K562 (cell line): ENCODE measurements at regions not wholly inside any gene's neighbourhood (a gene's known extent, or its start where the extent isn't known, plus 50 kb on each side); places are given as distances from the start of the nearest gene placed in this dataset.

Source experiments
- ATAC-seq: fragments of 200-7000 bp; cut with Tn5 transposase; 3 replicates; pipeline ENCODE4 v1.9.1; 2020; ENCODE audit warnings: moderate library complexity
- BruUV-seq: library from RNA; stranded (reverse); fragments of 400-500 nt; replicated peaks from 2 replicates; lab custom pipeline; 2021; lab: Mats Ljungman, UMichigan
- CTCF ChIA-PET: fragments of 300-600 bp; formaldehyde crosslinking; extraction: SDS; loops from one replicate; lab custom pipeline; 2021; ENCODE audit warnings: low intra/inter-chr PET ratio; lab: Yijun Ruan, JAX
- POLR2A ChIA-PET: fragments of 300-600, 350-650 bp; sonication (Branson Sonifier 250); formaldehyde crosslinking; extraction: SDS; loops from one replicate; lab custom pipeline; 2021; ENCODE audit warnings: antibody characterized with exemption, inconsistent platforms; lab: Yijun Ruan, JAX
- DNase-seq, 4 experiments: peaks; one replicate each; pipeline versions ENCODE4 v3.0.0 to v3.0.0-alpha.2; 2011 to 2018; ENCODE audit warnings: low spot score in 3 of 4, mixed read lengths in 3 of 4; ENCODE audit errors: extremely low read depth in 1 of 4
- FAIRE-seq: peaks from 2 replicates; lab custom pipeline; 2011; peaks lifted over from hg19 to GRCh38; lab: Jason Lieb, UNC
- H2AFZ ChIP-seq: 2 replicates; pipeline ENCODE4 v1.6.0; 2011; ENCODE audit warnings: low read depth, low read length, control low read depth, inconsistent platforms
- H3K27ac ChIP-seq: fragments of 200-600 bp; 3 replicates; pipeline ENCODE4 v1.8.0; 2011; ENCODE audit warnings: low read depth, mild to moderate bottlenecking, control low read depth, inconsistent platforms, low read length, moderate library complexity, mixed read lengths; ENCODE audit errors: extremely low read depth
- H3K27me3 ChIP-seq, 2 experiments: fragments of 300-600 bp in 1 of 2; 2 replicates in 1 of 2; 3 replicates in 1 of 2; pipeline versions ENCODE4 v1.6.0 to v1.8.0; 2011; ENCODE audit warnings: inconsistent platforms in 2 of 2, low read length in 2 of 2, mild to moderate bottlenecking in 1 of 2, mixed read lengths in 1 of 2, moderate library complexity in 1 of 2; ENCODE audit not compliant: control insufficient read depth in 2 of 2, insufficient read depth in 2 of 2
- H3K36me3 ChIP-seq: fragments of 300-600 bp; 3 replicates; pipeline ENCODE4 v1.8.0; 2011; ENCODE audit warnings: mild to moderate bottlenecking, low read length, inconsistent platforms; ENCODE audit not compliant: control insufficient read depth, insufficient read depth
- H3K4me1 ChIP-seq, 2 experiments: fragments of 200-600 bp in 1 of 2; replicated peaks in 1 of 2; 2 replicates in 1 of 2; 3 replicates in 1 of 2; pipeline versions ENCODE4 v1.5.1 to v1.8.0; 2011; ENCODE audit warnings: inconsistent platforms in 2 of 2, low read length in 2 of 2, mild to moderate bottlenecking in 1 of 2, mixed read lengths in 1 of 2, moderate library complexity in 1 of 2; ENCODE audit not compliant: control insufficient read depth in 2 of 2, insufficient read depth in 2 of 2
- H3K4me2 ChIP-seq: 2 replicates; pipeline ENCODE4 v1.6.1; 2011; ENCODE audit warnings: low read length, control low read depth, inconsistent platforms, mixed read lengths; ENCODE audit not compliant: insufficient read depth
- H3K4me3 ChIP-seq: fragments of 200-600 bp; sonication (generic), shearing (Covaris generic); 2 replicates; pipeline ENCODE4 v1.5.1; 2016; ENCODE audit warnings: control low read depth, inconsistent platforms
- H3K79me2 ChIP-seq: fragments of 200-600 bp; 3 replicates; pipeline ENCODE4 v1.8.0; 2011; ENCODE audit warnings: low read length, inconsistent platforms; ENCODE audit not compliant: control insufficient read depth, insufficient read depth
- H3K9ac ChIP-seq, 2 experiments: 2 replicates each; pipeline versions ENCODE4 v1.6.0 to v1.6.1; 2011; ENCODE audit warnings: low read depth in 2 of 2, low read length in 2 of 2, control low read depth in 1 of 2, inconsistent platforms in 1 of 2, mild to moderate bottlenecking in 1 of 2, mixed read lengths in 1 of 2; ENCODE audit not compliant: insufficient read depth in 1 of 2
- H3K9me1 ChIP-seq: one replicate; pipeline ENCODE4 v1.6.0; 2011; ENCODE audit warnings: inconsistent platforms, mild to moderate bottlenecking, low read length, moderate library complexity; ENCODE audit not compliant: control insufficient read depth, insufficient read depth
- H3K9me3 ChIP-seq: replicated peaks from 2 replicates; pipeline ENCODE4 v1.5.1; 2011; ENCODE audit warnings: low read depth, low read length, inconsistent platforms; ENCODE audit not compliant: control insufficient read depth, insufficient read depth
- H4K20me1 ChIP-seq: replicated peaks from 2 replicates; pipeline ENCODE4 v1.6.1; 2011; ENCODE audit warnings: low read length, inconsistent platforms, mixed read lengths; ENCODE audit not compliant: control insufficient read depth, insufficient read depth
- CHD4 ChIP-seq: fragments of 200-600 bp; sonication (generic); IDR thresholded peaks from 3 replicates; pipeline ENCODE4 v1.6.1; 2012; ENCODE audit warnings: low read depth, mild to moderate bottlenecking, mixed read lengths, low read length, inconsistent platforms; ENCODE audit not compliant: insufficient read depth, insufficient replicate concordance, poor library complexity, severe bottlenecking
- DIDO1 ChIP-seq: fragments of 450-650 bp; IDR thresholded peaks from 2 replicates; pipeline ENCODE4 v1.6.1; 2016; ENCODE audit warnings: low read depth, missing biosample characterization, missing genetic modification characterization
- FOXA3 ChIP-seq, 2 experiments: fragments of 450-650 bp in 1 of 2; sonication (generic) in 1 of 2; formaldehyde crosslinking; IDR thresholded peaks in 1 of 2; conservative IDR thresholded peaks in 1 of 2; 2 replicates each; pipeline versions ENCODE4 v1.4.0 to v1.8.0; 2020 to 2022; ENCODE audit warnings: mild to moderate bottlenecking in 2 of 2, missing genetic modification reagents in 1 of 2
- ID3 ChIP-seq, 2 experiments: fragments of 250-450 bp in 1 of 2; fragments of 450-650 bp in 1 of 2; sonication (Bioruptor Pico) in 1 of 2; IDR thresholded peaks; 2 replicates each; pipeline versions ENCODE4 v1.6.1 to v1.8.0; 2016 to 2021; ENCODE audit warnings: mild to moderate bottlenecking in 2 of 2, moderate library complexity in 2 of 2, missing compliant biosample characterization in 1 of 2, missing genetic modification characterization in 1 of 2
- LARP7 ChIP-seq: fragments of 450-650 bp; IDR thresholded peaks from 2 replicates; pipeline ENCODE4 v1.6.1; 2016
- MYC ChIP-seq, 2 experiments: fragments of 250-450 bp in 1 of 2; sonication (Bioruptor Pico) in 1 of 2; IDR thresholded peaks; 2 replicates each; pipeline versions ENCODE4 v1.5.1 to v1.6.1; 2012 to 2021; ENCODE audit warnings: low read depth in 2 of 2, borderline replicate concordance in 1 of 2, improper control_type of control experiment in 1 of 2, low read length in 1 of 2, mild to moderate bottlenecking in 1 of 2, moderate library complexity in 1 of 2
- OTX1 ChIP-seq: fragments of 450-650 bp; formaldehyde crosslinking; IDR thresholded peaks from 2 replicates; pipeline ENCODE4 v1.4.0; 2022; ENCODE audit warnings: mild to moderate bottlenecking
- SPI1 ChIP-seq: IDR thresholded peaks from 2 replicates; pipeline ENCODE4 v1.6.1; 2011; ENCODE audit warnings: low read depth, low read length, control low read depth, borderline replicate concordance
- SRF ChIP-seq, 2 experiments: fragments of 250-450, 450-650 bp in 1 of 2; sonication (Bioruptor Pico) in 1 of 2; sonication (generic) in 1 of 2; formaldehyde crosslinking; IDR thresholded peaks; 2 replicates each; pipeline versions ENCODE4 v1.5.0 to v1.5.1; 2020 to 2022; ENCODE audit warnings: mild to moderate bottlenecking in 1 of 2, missing genetic modification reagents in 1 of 2
- STAG1 ChIP-seq: sonication (generic); formaldehyde crosslinking; IDR thresholded peaks from 2 replicates; pipeline ENCODE4 v1.5.0; 2020; ENCODE audit warnings: missing genetic modification reagents, borderline replicate concordance
- ZNF146 ChIP-seq: IDR thresholded peaks from one replicate; pipeline ENCODE4 v1.6.1; 2018; ENCODE audit warnings: missing compliant biosample characterization; ENCODE audit not compliant: unreplicated experiment
- ZNF174 ChIP-seq: fragments of 250-450 bp; sonication (Bioruptor Pico); IDR thresholded peaks from 2 replicates; pipeline ENCODE4 v1.4.0; 2020; ENCODE audit warnings: mild to moderate bottlenecking
- ZNF23 ChIP-seq: fragments of 250-450 bp; sonication (Bioruptor Pico); IDR thresholded peaks from 2 replicates; pipeline ENCODE4 v1.4.0; 2020; ENCODE audit warnings: mild to moderate bottlenecking
- WGBS: fragments of 100-300 bp; shearing (Covaris generic); methylation state at CpG from one replicate; pipeline ENCODE4 v1.1.6; 2016; ENCODE audit warnings: low coverage, mixed read lengths; ENCODE audit not compliant: insufficient coverage; ENCODE audit errors: missing lambda C conversion rate; 5-methylcytosine and 5-hydroxymethylcytosine counted together
- in situ Hi-C: fragments of 300-500 bp; cut with MboI; formaldehyde crosslinking; loops from 4 replicates; pipeline ENCODE4 v1.15.0; 2018; ENCODE audit warnings: inconsistent platforms, mixed read lengths
- intact Hi-C: fragments of 100-400 bp; cut with micrococcal nuclease; formaldehyde crosslinking; loops from 2 replicates; pipeline ENCODE4 v1.14.2; 2022
- TF ChIP-seq, protein P1 (sequence below), 2 experiments: fragments of 150-350 bp in 1 of 2; IDR thresholded peaks; 2 replicates each; pipeline ENCODE4 v1.6.1; 2012 to 2016; ENCODE audit warnings: low read depth in 2 of 2, low read length in 2 of 2, mild to moderate bottlenecking in 1 of 2, moderate library complexity in 1 of 2
- TF ChIP-seq, protein P2 (sequence below): fragments of 250-450 bp; sonication (Bioruptor Pico); IDR thresholded peaks from 2 replicates; pipeline ENCODE4 v1.8.0; 2022; ENCODE audit warnings: moderate library complexity, mild to moderate bottlenecking, inconsistent platforms

DNA sequence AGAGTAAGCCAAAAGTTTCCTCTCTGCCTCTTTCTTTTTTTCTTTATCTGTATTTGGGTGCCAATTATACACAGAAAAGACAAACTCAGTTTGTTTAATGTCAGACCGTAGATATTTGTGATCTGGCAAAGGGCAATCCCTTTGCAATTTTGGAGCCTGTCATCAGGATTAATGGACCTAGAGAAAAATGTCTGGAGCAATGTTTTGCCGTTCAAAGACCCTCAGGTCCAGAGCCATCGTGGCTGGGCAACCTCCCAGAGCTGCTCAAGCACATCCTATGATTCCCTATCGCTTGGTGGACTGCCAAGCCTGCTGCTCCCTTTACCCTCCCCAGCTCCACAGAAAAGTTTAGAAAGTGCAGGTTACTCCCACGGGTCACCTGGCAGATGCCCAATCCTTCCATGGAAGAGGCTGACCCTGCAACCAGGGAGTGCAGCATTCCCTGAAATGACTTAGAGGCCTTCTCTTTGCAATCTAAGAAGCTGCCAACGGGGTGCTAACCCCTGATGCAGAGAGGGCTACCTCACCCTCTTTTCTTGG lies 112.5 kb upstream of the NGF start:
- no peak overlapping the region for H3K4me2 ChIP-seq
- no peaks in the 10 kb centered on the region for H4K20me1 ChIP-seq
- ATAC-seq (no peak), FAIRE-seq (no peak), DNase-seq (no peak)
- CTCF ChIA-PET: no interaction called here
- H3K36me3 ChIP-seq: no peaks in the 10 kb centered on the region
- TF ChIP-seq LARP7 (no peak), ZNF174 (CRISPR knock-in tag) (no peak), MYC (IDR thresholded peaks at IDR 0.05; ENCODE audit: low read depth, low read length) (no peak), MYC (CRISPR knock-in tag; IDR thresholded peaks at IDR 0.05; ENCODE audit: borderline replicate concordance, low read depth) (no peak), STAG1 (CRISPR knock-in tag) (no peak), OTX1 (CRISPR knock-in tag) (no peak), SRF (CRISPR knock-in tag; IDR thresholded peaks at IDR 0.05) (no peak), SPI1 (no peak), DIDO1 (tag) (no peak), FOXA3 (CRISPR knock-in tag; conservative IDR thresholded peaks at IDR 0.05 in 1 of 2, IDR thresholded peaks at IDR 0.05 in 1 of 2) (no peak), ZNF23 (CRISPR knock-in tag) (no peak), ZNF146 (CRISPR knock-in tag) (no peak), CHD4 (no peak), ID3 (CRISPR knock-in tag; IDR thresholded peaks at IDR 0.05) (no peak), ID3 (tag; IDR thresholded peaks at IDR 0.05) (no peak)
- TF ChIP-seq, protein P1, sequence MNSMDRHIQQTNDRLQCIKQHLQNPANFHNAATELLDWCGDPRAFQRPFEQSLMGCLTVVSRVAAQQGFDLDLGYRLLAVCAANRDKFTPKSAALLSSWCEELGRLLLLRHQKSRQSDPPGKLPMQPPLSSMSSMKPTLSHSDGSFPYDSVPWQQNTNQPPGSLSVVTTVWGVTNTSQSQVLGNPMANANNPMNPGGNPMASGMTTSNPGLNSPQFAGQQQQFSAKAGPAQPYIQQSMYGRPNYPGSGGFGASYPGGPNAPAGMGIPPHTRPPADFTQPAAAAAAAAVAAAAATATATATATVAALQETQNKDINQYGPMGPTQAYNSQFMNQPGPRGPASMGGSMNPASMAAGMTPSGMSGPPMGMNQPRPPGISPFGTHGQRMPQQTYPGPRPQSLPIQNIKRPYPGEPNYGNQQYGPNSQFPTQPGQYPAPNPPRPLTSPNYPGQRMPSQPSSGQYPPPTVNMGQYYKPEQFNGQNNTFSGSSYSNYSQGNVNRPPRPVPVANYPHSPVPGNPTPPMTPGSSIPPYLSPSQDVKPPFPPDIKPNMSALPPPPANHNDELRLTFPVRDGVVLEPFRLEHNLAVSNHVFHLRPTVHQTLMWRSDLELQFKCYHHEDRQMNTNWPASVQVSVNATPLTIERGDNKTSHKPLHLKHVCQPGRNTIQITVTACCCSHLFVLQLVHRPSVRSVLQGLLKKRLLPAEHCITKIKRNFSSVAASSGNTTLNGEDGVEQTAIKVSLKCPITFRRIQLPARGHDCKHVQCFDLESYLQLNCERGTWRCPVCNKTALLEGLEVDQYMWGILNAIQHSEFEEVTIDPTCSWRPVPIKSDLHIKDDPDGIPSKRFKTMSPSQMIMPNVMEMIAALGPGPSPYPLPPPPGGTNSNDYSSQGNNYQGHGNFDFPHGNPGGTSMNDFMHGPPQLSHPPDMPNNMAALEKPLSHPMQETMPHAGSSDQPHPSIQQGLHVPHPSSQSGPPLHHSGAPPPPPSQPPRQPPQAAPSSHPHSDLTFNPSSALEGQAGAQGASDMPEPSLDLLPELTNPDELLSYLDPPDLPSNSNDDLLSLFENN (IDR thresholded peaks at IDR 0.05; ENCODE audit: low read depth in 2 of 2, low read length in 2 of 2): no peak
- TF ChIP-seq, protein P2, sequence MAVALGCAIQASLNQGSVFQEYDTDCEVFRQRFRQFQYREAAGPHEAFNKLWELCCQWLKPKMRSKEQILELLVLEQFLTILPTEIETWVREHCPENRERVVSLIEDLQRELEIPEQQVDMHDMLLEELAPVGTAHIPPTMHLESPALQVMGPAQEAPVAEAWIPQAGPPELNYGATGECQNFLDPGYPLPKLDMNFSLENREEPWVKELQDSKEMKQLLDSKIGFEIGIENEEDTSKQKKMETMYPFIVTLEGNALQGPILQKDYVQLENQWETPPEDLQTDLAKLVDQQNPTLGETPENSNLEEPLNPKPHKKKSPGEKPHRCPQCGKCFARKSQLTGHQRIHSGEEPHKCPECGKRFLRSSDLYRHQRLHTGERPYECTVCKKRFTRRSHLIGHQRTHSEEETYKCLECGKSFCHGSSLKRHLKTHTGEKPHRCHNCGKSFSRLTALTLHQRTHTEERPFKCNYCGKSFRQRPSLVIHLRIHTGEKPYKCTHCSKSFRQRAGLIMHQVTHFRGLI (CRISPR knock-in tag): no peak
- no peak overlapping the region for H3K27ac ChIP-seq
- H3K9ac ChIP-seq: no peak overlapping the region
- in situ Hi-C loops: no loop called here
- BruUV-seq: no TSS peak
- H3K4me3 ChIP-seq: no peak overlapping the region
- intact Hi-C loops: no loop called here
- H3K9me1 ChIP-seq: no peaks in the 10 kb centered on the region
- H3K27me3 ChIP-seq: peaks cover 0 to 7% of the 10 kb centered on the region in 2 experiments; a peak in 1 of 5 replicates
- no peaks in the 10 kb centered on the region for H3K9me3 ChIP-seq
- no peaks in the 10 kb centered on the region for H3K4me1 ChIP-seq
- no peaks in the 10 kb centered on the region for H3K79me2 ChIP-seq
- 0% methylated on average over 6 of the region's 6 CpGs for WGBS
- no peak overlapping the region for H2AFZ ChIP-seq
- POLR2A ChIA-PET: interaction anchor here (0.8 to 1.0 kb wide), 2 partner anchors 9 to 37 kb away, joined by 3 to 4 read pairs; no protein-coding TSS in a partner anchor
